Fibroblast of villous mesenchyme (primary cell): ENCODE measurements at regions not wholly inside any gene's neighbourhood (a gene's known extent, or its start where the extent isn't known, plus 50 kb on each side); places are given as distances from the start of the nearest gene placed in this dataset.

Experiments
- DNase-seq: peaks from one replicate; pipeline ENCODE4 v3.0.0-alpha.2; 2010; ENCODE audit warnings: low read depth
- H3K4me3 ChIP-seq: 2 replicates; pipeline ENCODE4 v1.5.1; 2011; ENCODE audit warnings: low read depth, mild to moderate bottlenecking, low read length
- TF ChIP-seq, protein P1 (sequence below): IDR thresholded peaks from 2 replicates; pipeline ENCODE4 v1.5.1; 2012; ENCODE audit warnings: low read depth, mild to moderate bottlenecking, low read length; ENCODE audit not compliant: insufficient read depth

DNA sequence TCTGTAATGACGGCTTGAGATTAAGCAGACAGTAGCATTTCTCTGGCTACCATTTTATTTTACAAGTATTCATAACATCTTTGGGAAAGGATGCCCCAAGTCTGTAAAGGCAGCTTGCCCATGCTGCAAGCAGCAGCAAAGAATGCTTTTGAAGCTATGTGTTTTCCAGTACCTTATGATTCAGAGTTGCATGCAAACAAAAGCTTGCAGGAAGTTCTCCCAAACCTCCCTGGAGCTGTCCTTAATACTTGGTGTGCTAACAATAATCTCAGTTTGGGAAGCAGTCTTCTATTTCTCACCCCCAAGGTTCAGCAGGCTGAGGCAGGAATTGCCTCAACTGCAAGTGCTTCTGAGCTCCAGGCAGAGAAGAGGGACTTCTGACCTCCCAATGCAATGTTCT is 60.8 kb downstream of the CCNA1 start:
- no peak for DNase-seq
- TF ChIP-seq, protein P1, sequence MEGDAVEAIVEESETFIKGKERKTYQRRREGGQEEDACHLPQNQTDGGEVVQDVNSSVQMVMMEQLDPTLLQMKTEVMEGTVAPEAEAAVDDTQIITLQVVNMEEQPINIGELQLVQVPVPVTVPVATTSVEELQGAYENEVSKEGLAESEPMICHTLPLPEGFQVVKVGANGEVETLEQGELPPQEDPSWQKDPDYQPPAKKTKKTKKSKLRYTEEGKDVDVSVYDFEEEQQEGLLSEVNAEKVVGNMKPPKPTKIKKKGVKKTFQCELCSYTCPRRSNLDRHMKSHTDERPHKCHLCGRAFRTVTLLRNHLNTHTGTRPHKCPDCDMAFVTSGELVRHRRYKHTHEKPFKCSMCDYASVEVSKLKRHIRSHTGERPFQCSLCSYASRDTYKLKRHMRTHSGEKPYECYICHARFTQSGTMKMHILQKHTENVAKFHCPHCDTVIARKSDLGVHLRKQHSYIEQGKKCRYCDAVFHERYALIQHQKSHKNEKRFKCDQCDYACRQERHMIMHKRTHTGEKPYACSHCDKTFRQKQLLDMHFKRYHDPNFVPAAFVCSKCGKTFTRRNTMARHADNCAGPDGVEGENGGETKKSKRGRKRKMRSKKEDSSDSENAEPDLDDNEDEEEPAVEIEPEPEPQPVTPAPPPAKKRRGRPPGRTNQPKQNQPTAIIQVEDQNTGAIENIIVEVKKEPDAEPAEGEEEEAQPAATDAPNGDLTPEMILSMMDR, result no peak
- H3K4me3 ChIP-seq, result no peak overlapping the region

DNA sequence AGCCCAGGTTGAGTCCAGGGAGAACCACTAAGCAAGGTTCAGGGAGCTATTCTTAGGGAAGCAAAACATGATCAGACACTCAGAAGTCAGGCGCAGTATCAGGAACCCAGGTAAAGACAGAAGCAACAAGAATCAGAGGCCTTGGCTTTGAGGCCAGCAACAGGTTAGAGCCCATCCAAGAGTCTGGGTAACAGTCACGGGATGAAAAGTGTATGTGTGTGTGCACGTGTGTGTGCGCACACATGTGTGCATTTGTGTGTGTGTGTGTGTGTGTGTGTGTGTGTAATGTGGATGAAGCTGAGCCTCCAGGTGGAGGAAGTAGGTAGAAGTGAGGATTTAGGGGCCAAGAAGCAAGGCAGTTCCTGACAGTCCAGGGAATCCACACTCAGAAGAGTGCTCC is 63.1 kb downstream of the CCNA1 start:
- no peak overlapping the region for H3K4me3 ChIP-seq
- no peak for DNase-seq
- TF ChIP-seq, protein P1, result no peak

DNA sequence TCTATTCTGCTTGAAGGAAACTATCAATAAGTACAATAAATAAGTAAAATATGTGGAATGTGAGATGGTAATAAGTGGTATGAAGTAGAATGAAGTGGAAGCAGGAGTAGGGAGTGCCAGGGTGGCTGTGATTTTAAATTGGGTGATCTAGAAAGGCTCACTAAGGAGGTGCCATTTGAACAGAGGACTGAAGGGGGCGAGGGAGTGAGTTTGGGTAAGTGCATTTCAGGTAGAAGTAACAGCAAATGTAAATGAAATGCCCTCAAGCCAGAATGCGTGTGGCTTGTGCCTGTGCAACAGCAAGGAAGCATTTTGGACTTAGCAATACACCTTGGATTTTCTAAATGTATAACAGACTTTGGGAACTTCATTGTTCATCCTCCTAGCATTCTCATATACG is 77.1 kb downstream of the CCNA1 start:
- no peak for DNase-seq
- H3K4me3 ChIP-seq, result no peak overlapping the region
- TF ChIP-seq, protein P1, result no peak

- DNase-seq, result no peak
- no peak overlapping the region for H3K4me3 ChIP-seq
- TF ChIP-seq, protein P1, result no peak
These were observed 80.5 kb downstream of the CCNA1 start for GRCh38 chr13:36512771-36513170.

GRCh38 chr13:36513266-36513665 is 81.0 kb downstream of the CCNA1 start:
- TF ChIP-seq, protein P1, result no peak

DNA sequence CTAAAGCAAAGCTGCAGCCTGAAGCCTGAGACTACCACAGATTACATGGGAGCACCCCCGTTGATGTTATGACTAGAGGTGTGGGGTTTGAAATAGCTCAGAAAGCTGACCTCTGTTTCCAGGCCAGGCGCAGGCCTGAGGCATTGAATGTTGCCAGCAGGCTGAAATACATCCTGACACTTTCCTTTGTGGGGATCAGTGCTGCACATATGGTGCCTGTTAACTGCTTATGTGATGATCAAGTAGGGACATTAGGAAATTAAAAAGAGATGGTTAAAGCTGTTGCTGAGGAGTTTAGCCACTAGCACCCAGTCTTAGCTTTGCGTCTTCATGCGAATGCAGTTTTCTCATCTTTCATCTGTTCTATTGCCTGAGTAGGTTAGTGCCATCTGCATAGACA is 83.2 kb downstream of the CCNA1 start:
- TF ChIP-seq, protein P1, result no peak
- DNase-seq, result no peak
- H3K4me3 ChIP-seq, result no peak overlapping the region

More at GRCh38 chr13:36513266-36513665, 81.0 kb downstream of the CCNA1 start:
- H3K4me3 ChIP-seq, result no peak overlapping the region
- no peak for DNase-seq

DNA sequence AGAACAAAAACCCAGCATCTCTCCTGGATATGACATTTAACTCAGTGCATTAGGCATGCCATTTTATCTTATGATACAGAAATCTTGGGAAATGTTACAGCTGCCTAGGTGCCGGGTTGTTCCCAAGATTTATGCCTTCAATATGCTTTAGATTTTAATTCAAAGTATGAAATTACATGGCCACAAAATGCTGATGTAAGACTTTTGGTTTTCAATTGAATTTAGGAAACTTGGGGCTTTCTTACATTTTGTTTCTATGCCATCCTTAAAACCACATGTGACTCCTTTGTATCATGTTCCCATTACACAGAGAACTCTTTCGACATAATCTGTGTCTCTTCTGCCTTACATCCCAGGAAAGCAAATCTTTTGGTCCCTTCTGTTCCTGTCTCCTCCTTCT is 83.9 kb downstream of the CCNA1 start:
- no peak for DNase-seq
- TF ChIP-seq, protein P1, result no peak
- no peak overlapping the region for H3K4me3 ChIP-seq
